SHP77 (cell line): ENCODE measurements at regions not wholly inside any gene's neighbourhood (a gene's known extent, or its start where the extent isn't known, plus 50 kb on each side); places are given as distances from the start of the nearest gene placed in this dataset.

ENCODE experiments used
- DNase-seq, 2 experiments: peaks; one replicate each; lab custom pipeline; 2025; lab: John Stamatoyannopoulos, UW

DNA sequence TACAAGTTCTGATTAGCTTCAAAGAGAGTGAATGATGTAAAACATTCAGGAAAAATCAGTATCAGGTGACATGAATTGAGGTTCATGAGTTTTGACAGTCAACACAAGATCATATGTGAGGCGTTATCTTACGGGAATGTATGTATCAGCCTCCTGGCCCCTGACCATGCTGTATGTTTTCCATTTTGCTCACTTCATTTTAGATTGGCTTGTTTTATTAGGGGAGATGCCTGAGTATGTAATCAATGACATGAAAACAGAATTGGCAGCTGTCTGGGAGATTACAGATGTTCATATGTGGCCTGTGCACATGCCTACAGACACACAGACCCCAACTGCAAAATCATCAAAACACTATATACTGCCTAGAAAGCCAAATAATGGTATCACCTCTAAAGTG lies 168.5 kb upstream of the RND3 start:
- DNase-seq: no peak

DNA sequence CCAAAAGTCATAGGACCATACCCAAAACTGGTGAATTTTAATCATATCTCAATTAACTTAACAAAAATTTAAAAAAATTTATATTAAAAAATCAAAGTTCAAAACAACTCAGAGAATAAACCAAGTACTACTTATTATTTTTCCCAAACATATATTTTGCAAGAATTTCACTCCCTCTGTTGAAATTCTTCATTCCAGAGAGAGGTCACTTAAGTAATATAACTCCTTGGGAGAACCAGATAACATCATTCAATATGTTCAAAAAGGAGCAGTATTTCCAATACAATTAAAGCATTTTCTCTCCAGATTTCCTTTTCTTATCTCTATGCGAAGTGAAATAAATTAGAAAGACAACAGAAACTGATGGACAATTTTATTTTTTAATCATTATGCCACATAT lies 165.9 kb upstream of the RND3 start:
- DNase-seq: no peak

DNA sequence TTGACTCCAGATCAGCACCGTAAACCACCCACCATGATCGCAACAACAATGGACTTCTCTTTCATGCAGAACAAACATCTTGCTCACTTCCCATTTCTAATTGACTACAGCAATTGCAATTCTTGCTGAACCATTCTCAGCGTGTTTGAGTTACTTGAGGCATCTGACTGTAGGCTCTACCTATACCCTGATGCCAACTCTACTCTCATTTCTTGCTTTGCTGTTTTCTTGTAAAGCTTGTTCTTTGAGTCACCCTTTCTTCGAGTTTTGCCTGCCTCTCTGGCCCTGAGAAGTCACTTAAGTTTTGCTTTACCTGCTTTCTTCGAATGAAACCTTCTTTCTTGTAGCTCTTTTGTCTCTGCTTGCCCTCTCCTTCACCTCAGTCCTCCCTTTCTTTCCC lies 160.5 kb upstream of the RND3 start:
- DNase-seq: no peak

DNA sequence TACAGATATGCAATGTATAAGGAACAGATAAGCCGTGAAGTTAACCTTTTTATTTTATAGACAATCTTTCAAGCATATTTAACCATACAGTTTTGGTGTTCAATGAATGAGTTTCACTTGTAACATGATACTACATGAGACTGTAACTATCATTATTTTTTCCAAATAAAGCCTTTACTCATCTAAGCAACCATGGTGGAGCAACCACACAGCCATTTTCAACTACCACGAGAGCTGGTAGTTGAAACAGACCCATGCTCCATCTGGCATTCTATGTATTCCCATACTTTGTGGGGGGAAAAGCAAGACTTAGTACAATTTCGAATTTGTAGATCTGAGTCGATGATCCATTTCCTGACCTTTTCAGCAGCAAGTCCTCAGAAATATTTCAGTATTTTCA lies 159.3 kb upstream of the RND3 start:
- DNase-seq: no peak

DNA sequence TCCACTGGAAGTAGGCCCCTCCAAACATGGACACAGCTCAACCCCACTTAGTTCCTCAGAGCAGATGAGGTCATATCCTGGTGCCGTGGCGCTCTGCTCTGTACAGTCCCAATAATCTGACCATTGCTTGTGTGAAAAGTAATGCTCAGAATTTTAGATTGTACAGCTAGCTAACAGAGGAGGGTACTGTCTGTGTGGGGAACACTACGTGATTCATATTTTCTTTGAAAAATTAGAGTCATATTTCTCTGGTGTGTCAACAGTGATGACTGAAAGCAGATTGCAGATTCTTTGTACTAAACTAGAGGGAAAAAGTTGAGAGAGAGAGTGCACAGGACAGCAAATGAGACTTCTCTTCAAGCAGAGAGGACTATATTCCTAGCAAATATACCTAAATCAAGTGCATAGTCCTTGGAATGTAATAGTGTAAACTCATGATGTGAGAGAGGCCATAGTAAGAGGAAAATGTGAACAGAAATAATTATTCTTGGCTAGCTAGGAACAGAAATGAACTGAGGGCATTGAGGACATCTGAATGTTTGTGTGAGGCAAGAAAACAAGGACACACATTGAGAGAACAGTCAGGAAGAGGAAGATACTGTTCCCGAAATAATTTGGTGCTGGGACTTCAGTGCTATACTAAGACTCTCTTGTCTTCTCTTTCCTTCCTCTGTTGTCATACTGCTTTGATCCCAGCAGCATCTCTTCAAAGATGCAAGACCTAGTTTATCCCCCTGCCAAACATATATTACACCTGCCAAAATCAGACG lies 157.0 kb upstream of the RND3 start:
- no peak for DNase-seq

DNA sequence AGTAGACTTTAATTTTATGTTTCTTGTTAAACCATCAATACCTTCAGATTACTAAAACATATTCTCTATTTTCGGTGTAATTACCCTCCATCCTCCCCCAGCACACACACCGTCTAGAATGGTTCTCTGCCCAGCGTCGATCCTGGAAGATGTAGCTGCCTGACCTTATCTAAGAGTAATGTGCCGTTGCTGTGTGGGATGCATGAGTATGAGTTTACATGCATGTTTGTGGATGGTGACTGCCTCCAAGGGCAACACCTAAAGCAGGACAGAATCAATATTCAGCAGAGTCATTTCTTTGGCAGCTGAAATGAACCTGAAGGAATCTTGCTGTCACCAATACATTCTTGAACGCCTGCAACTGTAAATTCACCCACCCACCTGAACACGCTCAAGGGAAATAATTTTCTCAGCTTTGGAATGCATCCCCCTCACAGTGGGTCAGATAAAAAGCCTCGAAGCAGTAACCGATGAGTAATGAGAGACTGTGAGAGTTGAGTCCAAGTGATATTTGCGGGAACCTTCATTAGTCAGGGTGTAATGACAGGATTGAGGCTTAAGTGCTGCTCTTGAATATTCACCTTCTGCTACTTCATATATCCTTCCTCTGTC lies 155.8 kb upstream of the RND3 start:
- no peak for DNase-seq

DNA sequence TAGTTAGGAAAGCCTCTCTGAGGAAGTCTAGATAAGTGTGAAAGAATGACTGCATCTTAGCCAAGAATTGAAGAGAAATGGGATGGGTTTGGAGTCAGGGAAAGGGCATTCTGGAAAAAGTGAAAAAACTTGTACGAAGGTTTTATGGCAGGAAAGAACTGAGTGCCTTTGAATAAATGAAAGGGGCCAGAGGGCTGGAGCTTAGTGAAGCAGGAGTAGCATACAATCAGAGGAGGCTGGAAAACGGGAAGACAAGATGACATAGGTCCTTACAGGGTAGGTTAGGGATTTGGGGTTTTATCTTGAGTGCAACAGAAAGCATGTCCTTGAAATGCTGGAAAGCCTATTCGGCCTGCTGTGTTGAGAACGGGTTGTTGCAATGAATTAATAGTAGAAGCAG lies 152.6 kb upstream of the RND3 start:
- DNase-seq: no peak

DNA sequence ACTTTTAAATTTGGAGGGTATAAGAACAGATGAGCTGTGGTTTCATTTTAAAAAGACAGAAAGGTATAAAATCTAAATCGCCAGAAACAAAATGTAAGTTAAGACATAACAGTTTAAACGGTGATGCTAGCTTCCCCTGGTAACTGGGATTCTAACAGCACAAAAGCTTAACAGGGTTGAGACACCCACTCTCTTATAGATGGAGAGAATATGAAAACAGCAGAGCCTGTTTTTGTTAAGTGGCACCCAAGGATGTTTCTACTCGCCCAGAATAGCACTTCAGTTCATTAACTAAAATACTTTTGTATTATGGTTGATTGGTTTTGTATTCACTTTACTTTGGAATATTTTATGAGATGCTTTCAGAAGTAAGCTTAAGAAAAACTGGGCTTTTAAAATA lies 151.9 kb upstream of the RND3 start:
- DNase-seq: no peak

DNA sequence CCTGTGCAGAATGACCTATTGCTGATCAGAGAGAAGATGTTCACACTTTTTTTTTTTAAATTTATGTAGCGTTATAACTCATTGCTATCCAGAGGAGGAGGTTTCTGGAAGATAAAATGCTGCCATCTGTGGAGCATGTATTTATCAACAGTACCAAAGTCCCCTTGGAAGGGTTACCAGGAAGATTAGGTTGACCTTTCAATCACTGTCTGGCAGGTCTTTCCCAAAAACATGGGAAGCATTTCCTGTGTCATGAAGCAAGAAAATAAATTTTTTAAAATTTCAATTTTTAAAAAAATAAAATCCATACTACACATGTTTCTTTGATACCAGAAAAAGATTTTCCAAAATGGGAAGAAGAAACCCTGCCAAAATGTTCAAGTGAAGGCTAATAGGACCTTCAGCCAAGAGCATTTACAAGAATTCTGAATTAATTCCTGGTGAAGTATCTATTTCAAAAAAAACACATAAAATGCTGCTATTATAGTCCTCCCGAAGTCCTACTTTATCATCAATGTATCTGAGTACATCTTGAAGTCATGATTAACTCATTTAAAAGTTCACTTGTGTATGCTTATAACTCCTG lies 143.9 kb upstream of the RND3 start:
- DNase-seq: no peak

DNA sequence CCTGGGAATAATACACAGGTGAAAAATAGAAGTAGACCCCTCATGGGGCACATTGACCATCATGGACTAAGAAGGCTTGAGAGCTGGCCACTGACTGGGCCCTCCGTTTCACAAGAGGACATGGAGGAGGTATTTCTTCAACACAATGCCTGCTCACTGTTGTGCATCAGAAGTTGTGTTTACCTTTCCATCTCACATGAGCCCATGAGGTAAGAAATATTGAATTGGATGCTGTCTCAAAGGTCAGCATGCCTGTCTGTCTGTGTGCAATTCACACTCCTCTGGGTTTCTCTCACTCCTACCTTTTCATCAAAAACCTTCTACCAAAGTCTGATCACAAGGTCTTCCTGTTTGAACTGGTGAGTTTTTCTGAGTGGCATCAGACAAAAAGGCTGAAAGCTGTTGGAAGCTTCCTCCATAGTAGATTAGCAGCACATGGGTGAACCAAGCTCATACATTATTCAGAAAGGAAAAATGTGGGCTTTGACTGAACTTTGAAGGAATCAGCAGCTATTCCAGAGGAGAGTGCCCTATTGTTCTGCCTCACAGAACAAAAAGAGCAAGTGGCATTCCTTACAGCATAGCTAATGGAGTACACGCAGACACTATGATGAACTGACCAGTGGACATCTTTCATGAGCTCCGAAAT lies 143.2 kb upstream of the RND3 start:
- DNase-seq: no peak

DNA sequence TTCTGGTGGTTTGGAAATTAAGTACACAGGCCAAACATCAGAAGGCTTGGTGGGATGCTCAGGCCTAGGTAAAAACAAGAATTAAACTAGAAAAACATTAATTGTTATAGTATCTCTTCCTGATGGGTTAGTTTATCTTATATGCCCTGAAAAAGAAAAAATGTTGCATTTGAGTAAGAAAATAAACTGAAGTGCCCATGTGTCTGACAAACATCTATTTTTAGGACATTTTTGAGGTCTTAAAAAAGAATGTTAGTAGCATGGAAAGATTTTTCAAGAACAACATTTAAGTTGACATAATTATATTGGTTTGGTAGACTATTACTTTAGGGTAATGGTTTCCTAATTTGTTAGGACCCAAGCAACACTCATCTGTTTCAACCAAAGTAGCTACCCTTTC lies 140.1 kb upstream of the RND3 start:
- no peak for DNase-seq

DNA sequence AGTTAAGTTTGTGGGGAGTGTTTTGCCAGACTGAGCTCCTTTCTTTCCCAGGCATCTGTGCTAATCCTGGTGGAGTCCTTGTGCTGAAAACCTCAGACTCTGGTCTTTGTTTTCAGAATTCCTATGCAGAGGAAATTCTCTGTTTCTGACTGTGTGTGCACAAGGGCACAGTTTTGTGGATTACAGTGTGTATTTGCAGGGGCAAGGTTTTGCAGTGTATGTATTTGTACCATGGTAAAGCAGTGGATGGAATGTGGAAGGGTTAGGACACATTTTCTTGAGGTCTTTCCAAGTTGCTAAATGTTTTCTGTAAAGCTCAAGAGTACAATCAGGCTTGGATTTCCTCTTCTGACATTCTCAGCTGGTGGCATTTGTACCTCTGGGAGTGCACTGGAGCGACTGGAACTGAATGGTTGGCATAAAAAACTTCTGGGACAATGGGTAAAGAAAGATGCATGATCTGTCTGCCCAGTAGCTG lies 139.5 kb upstream of the RND3 start:
- DNase-seq: no peak

DNA sequence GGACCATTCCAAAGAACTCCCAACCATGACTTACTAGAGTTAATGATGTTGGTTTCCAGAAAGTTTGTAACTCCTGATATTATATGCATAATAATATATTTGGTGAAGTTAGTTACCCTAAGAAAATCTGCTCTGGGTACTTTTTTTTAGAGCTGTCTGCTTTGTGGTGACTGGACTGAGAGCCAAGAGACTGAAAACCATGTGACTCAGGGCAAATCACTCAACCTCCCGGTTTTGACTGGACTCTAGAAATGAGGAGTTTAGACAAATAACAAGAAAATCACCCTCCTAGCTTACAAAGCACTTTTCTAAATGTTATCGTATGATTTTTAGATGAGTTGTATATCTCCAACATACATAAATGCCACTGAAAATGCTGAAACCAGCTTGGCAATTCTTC lies 138.3 kb upstream of the RND3 start:
- no peak for DNase-seq

DNA sequence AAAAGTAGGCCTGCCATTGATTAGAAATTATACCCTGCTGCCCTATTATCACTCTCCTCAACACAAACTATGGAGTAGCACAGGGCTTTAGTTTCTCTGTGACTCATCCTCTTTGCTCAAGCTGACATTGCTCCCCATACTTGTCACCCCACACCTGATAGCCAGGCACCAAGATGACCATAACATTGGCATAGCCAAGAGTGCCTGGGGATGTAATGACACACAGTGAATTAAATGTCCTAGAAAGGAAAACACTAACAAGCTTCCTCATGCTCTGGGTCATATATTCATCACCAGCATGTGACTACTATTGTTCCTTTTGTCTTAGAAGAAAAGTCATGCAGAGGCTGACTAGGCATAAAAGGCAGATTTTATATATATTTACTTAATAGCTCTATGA lies 137.8 kb upstream of the RND3 start:
- no peak for DNase-seq

DNA sequence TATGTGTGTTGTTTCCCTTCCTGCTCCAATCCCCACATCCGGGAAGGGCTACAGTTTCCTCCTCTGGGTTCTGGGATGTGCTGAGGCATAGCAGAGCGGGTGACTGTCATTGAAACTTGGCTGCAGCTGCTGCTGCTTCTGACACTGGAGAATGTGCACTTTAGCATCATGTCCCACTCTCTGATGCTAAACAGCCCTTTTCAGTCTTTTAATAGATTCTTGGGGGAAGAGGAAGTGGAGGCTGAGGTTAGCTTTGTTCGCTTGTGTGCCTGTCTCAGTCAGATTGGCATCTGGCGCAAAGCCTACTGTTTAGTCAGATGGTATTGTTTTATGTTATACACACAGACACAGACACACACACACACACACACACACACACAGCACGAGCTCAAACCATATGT lies 136.5 kb upstream of the RND3 start:
- no peak for DNase-seq

DNA sequence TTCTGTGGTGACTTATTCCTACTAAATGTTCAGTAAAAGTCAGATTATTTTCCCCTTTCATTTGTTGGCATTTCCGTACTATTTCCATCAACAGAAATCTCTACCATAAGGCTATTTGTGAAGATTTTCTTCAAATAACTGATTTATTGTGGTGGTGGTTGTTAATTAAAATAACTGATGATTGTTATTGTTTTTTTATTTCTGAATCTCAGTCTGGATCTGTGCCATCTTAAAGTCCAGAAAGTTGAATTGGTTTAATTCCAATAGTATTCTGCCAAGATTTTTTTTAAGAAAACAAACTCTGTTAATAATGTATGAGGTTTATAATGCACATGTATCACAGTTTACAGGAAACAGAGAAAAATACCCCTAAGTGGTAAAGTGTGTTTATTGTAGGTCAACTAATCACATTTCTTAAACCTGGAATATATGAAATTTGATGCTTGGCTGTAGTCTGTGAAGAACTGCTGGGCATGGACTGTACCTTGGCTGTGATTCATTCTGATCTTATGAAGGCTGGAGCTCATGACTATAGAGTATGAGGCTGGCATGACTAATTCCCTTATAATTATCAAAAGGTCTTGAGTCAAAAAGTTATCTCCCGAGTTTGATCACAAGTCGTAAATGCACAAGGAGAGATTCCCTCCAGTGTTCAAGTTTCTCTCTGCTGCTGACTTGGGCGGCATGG lies 134.2 kb upstream of the RND3 start:
- no peak for DNase-seq

DNA sequence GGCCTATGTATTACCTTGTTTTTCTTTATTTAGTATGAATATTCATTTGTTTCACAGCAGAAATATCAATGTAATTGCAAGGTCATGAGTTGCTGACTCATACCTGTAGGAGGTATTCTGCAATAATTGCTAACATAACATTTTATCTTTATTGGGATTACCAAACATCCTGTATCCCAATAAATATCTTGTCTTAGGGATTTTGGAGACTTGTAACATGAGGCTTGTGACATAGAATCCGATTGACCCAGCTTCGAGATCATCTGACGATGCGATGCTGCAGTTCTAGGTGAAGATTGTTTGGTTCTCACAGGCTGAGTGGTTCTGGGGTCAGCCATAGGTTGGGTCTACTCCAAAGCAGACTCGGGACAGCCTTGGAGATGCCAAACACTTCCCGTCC lies 133.4 kb upstream of the RND3 start:
- no peak for DNase-seq

DNA sequence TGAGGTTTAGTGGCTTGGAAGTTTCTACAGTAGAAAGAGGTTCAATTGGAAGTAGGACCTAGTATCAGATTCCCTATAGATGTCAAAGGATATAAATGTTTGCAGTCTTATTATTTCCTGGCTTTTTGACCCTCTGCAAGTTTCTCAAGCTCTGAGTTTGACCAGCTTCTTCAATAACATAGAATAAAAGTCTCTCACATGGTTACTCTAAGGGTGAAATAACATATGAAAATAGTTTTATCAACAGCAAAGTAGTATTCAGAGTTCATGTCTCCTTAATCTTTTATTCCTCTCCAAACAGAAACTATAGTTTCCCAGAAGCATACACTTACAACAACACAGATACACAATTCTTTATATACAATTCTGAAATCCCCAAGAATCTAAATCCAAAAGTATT lies 132.9 kb upstream of the RND3 start:
- DNase-seq: no peak

DNA sequence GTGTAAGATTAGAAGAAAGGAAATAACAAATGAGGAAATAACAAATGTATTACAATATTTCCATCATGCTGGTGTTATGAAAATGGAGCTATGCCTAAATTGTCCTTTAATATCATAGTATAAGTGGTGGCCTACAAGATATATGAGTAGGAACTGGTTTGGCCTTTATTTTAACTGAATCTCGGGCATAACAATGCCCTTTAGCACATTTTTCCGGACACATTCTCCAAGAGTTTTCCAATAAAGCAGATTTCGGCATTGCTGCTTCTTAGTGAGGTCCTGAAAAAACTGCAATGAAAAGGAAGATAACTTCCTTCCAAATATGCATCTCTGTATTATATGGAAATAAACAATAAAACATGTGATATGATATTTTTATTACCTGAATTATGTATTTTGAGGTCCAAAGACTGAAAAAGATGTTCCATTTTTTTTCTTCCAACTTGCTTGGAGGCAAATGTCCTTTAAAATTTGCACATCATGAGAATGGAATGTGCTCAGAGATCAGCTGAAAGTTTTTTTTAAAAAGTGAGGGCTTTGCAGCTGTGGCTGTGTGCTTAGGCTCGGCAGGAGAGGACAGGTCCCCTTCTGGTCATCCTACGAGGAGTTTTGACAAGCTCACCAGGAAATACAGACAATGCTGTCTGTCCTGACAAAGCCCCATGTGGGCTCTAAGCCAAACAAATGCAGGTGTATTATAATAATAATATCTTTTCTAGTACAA lies 132.3 kb upstream of the RND3 start:
- no peak for DNase-seq

DNA sequence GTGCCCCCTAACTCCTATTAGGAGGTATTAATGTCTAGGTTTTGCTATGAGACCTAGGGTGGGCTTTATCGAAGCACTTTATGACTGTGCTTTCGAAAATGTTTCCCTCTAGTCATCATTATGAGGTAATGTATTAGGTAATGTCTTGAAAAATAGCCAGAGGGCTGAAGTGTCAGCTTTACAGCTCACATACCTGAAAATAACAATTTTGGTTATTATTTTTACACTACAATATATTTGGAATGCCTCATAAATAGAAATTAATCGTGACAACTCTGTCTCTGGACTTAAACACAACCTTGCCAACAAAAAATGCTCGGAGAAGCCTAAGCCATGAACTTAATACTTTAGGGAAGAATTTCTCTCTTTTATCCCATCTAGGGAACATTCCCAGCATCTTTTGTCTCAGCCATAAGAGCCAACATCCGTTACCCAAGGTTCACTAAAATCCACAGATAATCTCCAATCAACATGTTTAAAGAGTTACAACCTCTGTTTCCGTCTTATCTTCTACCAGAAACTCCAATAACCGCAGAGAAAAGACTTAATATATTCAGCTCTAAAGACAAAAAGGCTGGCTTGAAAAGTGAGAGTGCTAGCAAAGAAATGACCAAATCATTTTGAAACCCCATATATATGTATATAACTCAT lies 130.9 kb upstream of the RND3 start:
- DNase-seq: no peak

DNA sequence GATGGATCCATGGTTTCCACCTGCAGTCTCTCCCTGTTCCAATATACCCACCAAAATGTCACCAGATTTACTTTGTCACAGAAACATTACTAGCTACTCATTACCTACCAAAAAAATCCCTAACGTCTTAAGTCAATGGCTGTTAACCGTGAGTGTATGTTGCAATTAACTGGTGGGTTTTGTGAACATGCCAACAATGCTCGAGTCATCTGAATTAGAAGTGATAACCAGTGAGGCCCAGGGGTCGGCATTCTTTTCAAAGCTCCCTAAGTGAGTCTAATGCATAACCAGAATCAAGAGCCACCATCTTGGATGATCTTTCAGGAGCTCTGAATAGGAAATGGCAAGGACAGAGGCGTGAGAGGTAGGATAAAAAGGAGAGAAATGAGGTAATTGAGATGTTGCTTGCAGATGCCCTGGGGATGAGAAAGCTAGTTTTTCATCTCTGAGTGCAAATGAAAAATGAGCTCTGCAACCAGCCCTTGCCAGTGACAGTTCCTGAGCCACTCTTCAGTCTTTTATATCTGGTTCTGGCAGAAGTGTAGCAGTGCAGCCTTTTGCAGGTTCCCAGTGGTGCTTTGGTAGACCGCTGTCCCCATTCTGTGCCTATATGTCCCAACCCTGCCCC lies 130.0 kb upstream of the RND3 start:
- no peak for DNase-seq
